Aorta (tissue), 5 donors: ENCODE measurements at regions not wholly inside any gene's neighbourhood (a gene's known extent, or its start where the extent isn't known, plus 50 kb on each side); places are given as distances from the start of the nearest gene placed in this dataset.

Experiments
- ATAC-seq: fragments of 200-7000 bp; cut with Tn5 transposase; one replicate; pipeline ENCODE4 v1.9.1; 2022; ENCODE audit warnings: moderate library complexity; ENCODE audit not compliant: low FRiP score
- DNase-seq, 2 donors: peaks; one replicate each; pipeline ENCODE4 v3.0.0-alpha.2; 2020
- H3K27ac ChIP-seq, 2 donors: one replicate each; pipeline ENCODE4 v1.5.1; 2013; ENCODE audit warnings: low read length in 2 of 2, mild to moderate bottlenecking in 2 of 2, moderate library complexity in 2 of 2, control low read depth in 1 of 2, inconsistent platforms in 1 of 2, low read depth in 1 of 2
- H3K27me3 ChIP-seq, 2 donors: one replicate each; pipeline ENCODE4 v1.6.1; 2013; ENCODE audit warnings: control low read depth in 1 of 2, low read length in 1 of 2, mild to moderate bottlenecking in 1 of 2, moderate library complexity in 1 of 2; ENCODE audit not compliant: insufficient read depth in 2 of 2, control insufficient read depth in 1 of 2
- H3K36me3 ChIP-seq, 2 donors: one replicate each; pipeline ENCODE4 v1.6.1; 2013; ENCODE audit warnings: control low read depth in 1 of 2, low read length in 1 of 2, mild to moderate bottlenecking in 1 of 2; ENCODE audit not compliant: insufficient read depth in 2 of 2, control insufficient read depth in 1 of 2
- H3K4me1 ChIP-seq, 2 donors: one replicate each; pipeline ENCODE4 v1.6.1; 2013; ENCODE audit warnings: low read length in 2 of 2, control low read depth in 1 of 2, mild to moderate bottlenecking in 1 of 2, moderate library complexity in 1 of 2; ENCODE audit not compliant: insufficient read depth in 2 of 2, control insufficient read depth in 1 of 2
- H3K4me3 ChIP-seq, 2 donors: one replicate each; pipeline ENCODE4 v1.5.1; 2013; ENCODE audit warnings: low read length in 2 of 2, control low read depth in 1 of 2, mild to moderate bottlenecking in 1 of 2
- H3K9me3 ChIP-seq: one replicate; pipeline ENCODE4 v1.6.1; 2013; ENCODE audit warnings: mild to moderate bottlenecking, low read length; ENCODE audit not compliant: control insufficient read depth
- WGBS, 2 donors: extraction: QIAGEN DNeasy Blood & Tissue Kit; methylation state at CpG; one replicate each; pipeline ENCODE4 v1.1.7; 2013; 5-methylcytosine and 5-hydroxymethylcytosine counted together
- intact Hi-C, 2 donors: fragments of 100-400 bp; cut with DNase I; formaldehyde crosslinking; loops; one replicate each; pipeline versions ENCODE4 v1.14.2 to v1.15.0; 2022
- donor health status: healthy with polysubstance abuse.
- donor health status: Bipolar disorder and iron deficiency.
- donor health status: DM: no; HTN: no; CAD: no.
- donor health status: DM: no; HTN: no; CAD: no.
- donor health status: DM: yes; HTN: yes; CAD: no.

GRCh38 chr12:124460771-124461170, 106.6 kb downstream of the NCOR2 start:
- intact Hi-C loops: no loop called here
- no peaks in the 10 kb centered on the region for H3K9me3 ChIP-seq
- no peaks in the 10 kb centered on the region for H3K4me1 ChIP-seq
- WGBS, 2 donors: 87 to 89% methylated on average over 9 of the region's 9 CpGs
- no peak for DNase-seq
- peaks cover 0 to 4% of the 10 kb centered on the region in 2 donors for H3K36me3 ChIP-seq
- H3K27ac ChIP-seq: no peak overlapping the region
- no peak for ATAC-seq
- H3K27me3 ChIP-seq: no peaks in the 10 kb centered on the region
- no peak overlapping the region for H3K4me3 ChIP-seq

GRCh38 chr12:124459852-124460645, 107.4 kb downstream of the NCOR2 start:
- intact Hi-C loops: loop anchor here (5.0 to 10.0 kb wide), 5 partner anchors 37 to 225 kb away; partner anchors contain the start of gene NCOR2 (in 1 of the 2)
- no peak for ATAC-seq
- peaks cover 0 to 3% of the 10 kb centered on the region in 2 donors for H3K36me3 ChIP-seq

GRCh38 chr12:124458992-124459851, 108.2 kb downstream of the NCOR2 start:
- intact Hi-C loops: loop anchor here (5.0 to 10.0 kb wide), 5 partner anchors 38 to 226 kb away; partner anchors contain the start of gene NCOR2 (in 1 of the 2)
- H3K36me3 ChIP-seq: no peaks in the 10 kb centered on the region
- H3K27ac ChIP-seq: peak overlapping the region in 1 of 2 donors; percentile 54
- H3K4me1 ChIP-seq: no peaks in the 10 kb centered on the region
- no peaks in the 10 kb centered on the region for H3K27me3 ChIP-seq
- no peak for ATAC-seq
- peak; percentile 24 to 54 for DNase-seq
- no peak overlapping the region for H3K4me3 ChIP-seq
- WGBS, 2 donors: 94 to 95% methylated on average over 12 of the region's 12 CpGs
- no peaks in the 10 kb centered on the region for H3K9me3 ChIP-seq

More at GRCh38 chr12:124459852-124460645, 107.4 kb downstream of the NCOR2 start:
- no peaks in the 10 kb centered on the region for H3K9me3 ChIP-seq
- no peaks in the 10 kb centered on the region for H3K27me3 ChIP-seq
- H3K27ac ChIP-seq: no peak overlapping the region
- no peak overlapping the region for H3K4me3 ChIP-seq
- WGBS, 2 donors: 94 to 96% methylated on average over 18 of the region's 18 CpGs
- H3K4me1 ChIP-seq: no peaks in the 10 kb centered on the region
- DNase-seq: peak; percentile 29 to 74

DNA sequence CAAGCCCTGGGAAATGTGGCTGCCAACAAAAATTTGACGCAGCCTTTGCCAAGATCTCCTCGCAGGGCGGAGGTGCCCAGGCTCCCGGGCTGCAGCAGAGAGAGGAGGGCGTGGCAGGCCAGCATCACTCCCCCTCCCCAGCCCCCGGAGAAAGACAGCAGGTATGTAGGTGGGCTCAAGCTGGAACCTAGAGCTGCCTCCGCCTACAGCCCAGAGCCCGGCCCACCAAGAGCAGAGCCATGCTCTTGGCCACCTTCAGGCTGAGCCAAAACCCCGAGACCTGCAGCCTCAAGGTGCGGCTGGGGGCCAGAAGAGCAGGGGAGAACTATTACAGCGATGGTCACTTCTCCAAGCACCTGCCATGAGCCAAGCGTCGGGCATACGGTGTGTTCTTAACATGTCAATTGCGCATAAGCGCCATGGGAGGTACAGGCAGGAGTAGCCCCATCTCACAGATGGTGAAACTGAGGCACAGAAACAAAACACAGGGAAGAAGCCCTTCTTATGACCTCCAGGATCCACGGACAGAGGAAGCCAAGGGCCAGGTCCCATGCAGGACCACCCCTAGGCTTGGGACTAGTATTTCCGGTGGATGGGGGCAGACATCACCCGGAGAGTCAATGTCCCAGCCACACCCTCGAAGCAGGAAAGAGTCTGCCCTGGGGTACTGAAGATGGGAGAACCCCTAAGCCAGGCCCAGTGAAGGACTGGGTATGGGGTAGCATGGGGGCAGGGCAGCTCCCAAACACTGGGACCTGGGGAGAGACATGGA, 109.0 kb downstream of the NCOR2 start:
- ATAC-seq (peak; percentile 0), DNase-seq (peak in 1 of 2 donors; percentile 67)
- WGBS, 2 donors: 59 to 61% methylated on average over 20 of the region's 20 CpGs
- H3K27ac ChIP-seq: peak overlapping the region in 1 of 2 donors; percentile 54
- no peaks in the 10 kb centered on the region for H3K4me1 ChIP-seq
- no peaks in the 10 kb centered on the region for H3K9me3 ChIP-seq
- intact Hi-C loops: loop anchor here (5.0 to 10.0 kb wide), 5 partner anchors 39 to 226 kb away; partner anchors contain the start of gene NCOR2 (in 1 of the 2)
- no peaks in the 10 kb centered on the region for H3K36me3 ChIP-seq
- no peak overlapping the region for H3K4me3 ChIP-seq
- H3K27me3 ChIP-seq: no peaks in the 10 kb centered on the region

- Histone ChIP-seq H3K36me3 (no peaks in the 10 kb centered on the region), H3K4me1 (no peaks in the 10 kb centered on the region), H3K4me3 (no peak overlapping the region), H3K27ac (peak overlapping the region; percentile 10 to 83), H3K27me3 (no peaks in the 10 kb centered on the region), H3K9me3 (no peaks in the 10 kb centered on the region)
- ATAC-seq: peak; percentile 81
- WGBS, 2 donors: 1 to 5% methylated on average over 36 to 37 of the region's 37 CpGs
- intact Hi-C loops: loop anchor here (2.0 to 10.0 kb wide), 7 partner anchors 35 to 227 kb away; partner anchors contain the start of gene NCOR2 (in 1 of the 2)
- DNase-seq: peak; percentile 92
Measured at GRCh38 chr12:124457287-124458219, 109.9 kb downstream of the NCOR2 start.

GRCh38 chr12:124456652-124457152, 110.7 kb downstream of the NCOR2 start:
- Histone ChIP-seq H3K27me3 (no peaks in the 10 kb centered on the region), H3K36me3 (no peaks in the 10 kb centered on the region), H3K4me3 (no peak overlapping the region), H3K27ac (no peak overlapping the region), H3K4me1 (no peaks in the 10 kb centered on the region), H3K9me3 (no peaks in the 10 kb centered on the region)
- peak in 1 of 2 donors; percentile 77 for DNase-seq
- ATAC-seq: no peak
- intact Hi-C loops: loop anchor here (2.0 to 10.0 kb wide), 7 partner anchors 34 to 228 kb away; partner anchors contain the start of gene NCOR2 (in 1 of the 2)
- WGBS, 2 donors: 81 to 86% methylated on average over 19 to 31 of the region's 31 CpGs

DNA sequence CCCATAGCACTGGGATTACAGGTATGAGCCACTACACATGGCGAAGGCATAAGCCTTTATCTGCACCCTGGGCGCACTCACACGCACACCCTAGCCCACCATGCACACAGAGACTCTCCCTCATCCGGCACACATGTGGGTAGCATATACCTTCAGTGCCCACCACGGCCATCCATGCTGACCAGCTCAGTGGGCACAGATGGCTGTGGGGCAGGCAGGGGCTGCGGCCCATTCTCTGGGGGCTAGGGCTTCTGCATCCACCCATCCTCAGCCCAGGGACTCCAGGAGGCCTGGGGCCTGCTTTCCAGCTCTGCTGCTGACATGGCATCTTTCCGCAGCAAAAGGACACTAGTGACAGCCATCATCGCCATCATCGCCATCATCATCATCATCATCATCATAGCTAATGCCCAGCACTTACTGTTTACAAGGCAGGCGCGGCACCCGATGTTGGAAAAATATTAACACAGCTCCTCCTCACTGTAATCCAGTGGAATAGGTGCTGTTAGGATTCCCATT, 111.2 kb downstream of the NCOR2 start:
- Histone ChIP-seq H3K27ac (no peak overlapping the region), H3K4me1 (no peaks in the 10 kb centered on the region)
- intact Hi-C loops: loop anchor here (2.0 to 10.0 kb wide), 7 partner anchors 33 to 229 kb away; partner anchors contain the start of gene NCOR2 (in 1 of the 2)

More for the DNA sequence above, 111.2 kb downstream of the NCOR2 start:
- Histone ChIP-seq H3K27me3 (no peaks in the 10 kb centered on the region), H3K4me3 (no peak overlapping the region), H3K9me3 (no peaks in the 10 kb centered on the region), H3K36me3 (no peaks in the 10 kb centered on the region)
- ATAC-seq (no peak), DNase-seq (peak in 1 of 2 donors; percentile 61)
- WGBS, 2 donors: 93 to 96% methylated on average over 12 of the region's 12 CpGs
